Subcutaneous abdominal adipose tissue (tissue), 5 donors: ENCODE measurements at regions not wholly inside any gene's neighbourhood (a gene's known extent, or its start where the extent isn't known, plus 50 kb on each side); places are given as distances from the start of the nearest gene placed in this dataset.

Experiments used
- H3K27ac ChIP-seq: one replicate; pipeline ENCODE4 v1.7.0; 2013; ENCODE audit warnings: low read depth, mild to moderate bottlenecking, inconsistent platforms, low read length, moderate library complexity
- H3K27me3 ChIP-seq, 5 donors: one replicate each; pipeline ENCODE4 v1.7.0; 2013; ENCODE audit warnings: low read length in 5 of 5, inconsistent platforms in 1 of 5; ENCODE audit not compliant: control insufficient read depth in 5 of 5, insufficient read depth in 4 of 5
- H3K36me3 ChIP-seq, 5 donors: one replicate each; pipeline ENCODE4 v1.7.0; 2013; ENCODE audit warnings: low read length in 5 of 5; ENCODE audit not compliant: control insufficient read depth in 5 of 5, insufficient read depth in 5 of 5
- H3K4me1 ChIP-seq, 5 donors: one replicate each; pipeline ENCODE4 v1.7.0; 2013; ENCODE audit warnings: low read length in 5 of 5, mild to moderate bottlenecking in 3 of 5, moderate library complexity in 1 of 5; ENCODE audit not compliant: control insufficient read depth in 5 of 5, insufficient read depth in 5 of 5
- H3K4me3 ChIP-seq, 5 donors: one replicate each; pipeline ENCODE4 v1.7.0; 2013; ENCODE audit warnings: low read length in 5 of 5, low read depth in 1 of 5
- H3K9ac ChIP-seq, 5 donors: one replicate each; pipeline ENCODE4 v1.7.0; 2013; ENCODE audit warnings: low read length in 5 of 5, mild to moderate bottlenecking in 4 of 5, moderate library complexity in 3 of 5
- H3K9me3 ChIP-seq, 5 donors: one replicate each; pipeline ENCODE4 v1.7.0; 2013; ENCODE audit warnings: low read length in 5 of 5; ENCODE audit not compliant: control insufficient read depth in 5 of 5
- donor health status: healthy.
- donor health status: healthy.
- donor health status: healthy.
- donor health status: healthy.
- donor health status: healthy.

DNA sequence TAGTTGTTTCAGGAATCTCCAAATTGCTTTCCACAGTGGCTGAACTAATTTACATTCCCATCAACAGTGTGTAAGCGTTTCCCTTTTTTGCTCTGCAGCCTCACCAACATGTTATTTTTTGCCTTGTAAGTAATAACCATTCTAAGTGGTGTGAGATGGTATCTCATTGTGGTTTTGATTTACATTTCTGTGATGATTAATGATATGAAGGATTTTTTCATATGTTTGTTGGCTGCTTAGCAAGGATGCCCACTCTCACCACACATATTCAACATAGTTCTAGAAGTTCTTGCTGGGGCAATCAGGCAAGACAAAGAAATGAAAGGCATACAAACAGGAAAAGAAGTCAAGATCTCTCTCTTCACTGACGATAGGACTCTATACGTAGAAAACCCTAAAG, 472.4 kb downstream of the ZNF674 start:
- H3K36me3 ChIP-seq = no peaks in the 10 kb centered on the region
- no peak overlapping the region for H3K4me3 ChIP-seq
- H3K27ac ChIP-seq = no peak overlapping the region
- no peaks in the 10 kb centered on the region for H3K27me3 ChIP-seq
- H3K9me3 ChIP-seq = peaks cover 0 to 3% (median under 1%) of the 10 kb centered on the region in 5 donors
- no peaks in the 10 kb centered on the region for H3K4me1 ChIP-seq
- H3K9ac ChIP-seq = no peak overlapping the region

- H3K36me3 ChIP-seq = no peaks in the 10 kb centered on the region
- peaks cover 0 to 3% (median 3%) of the 10 kb centered on the region in 5 donors for H3K9me3 ChIP-seq
- H3K27ac ChIP-seq = no peak overlapping the region
- H3K9ac ChIP-seq = no peak overlapping the region
- no peaks in the 10 kb centered on the region for H3K4me1 ChIP-seq
- no peak overlapping the region for H3K4me3 ChIP-seq
- H3K27me3 ChIP-seq = no peaks in the 10 kb centered on the region
These were observed 472.8 kb downstream of the ZNF674 start for GRCh38 chrX:46072372-46072771.

DNA sequence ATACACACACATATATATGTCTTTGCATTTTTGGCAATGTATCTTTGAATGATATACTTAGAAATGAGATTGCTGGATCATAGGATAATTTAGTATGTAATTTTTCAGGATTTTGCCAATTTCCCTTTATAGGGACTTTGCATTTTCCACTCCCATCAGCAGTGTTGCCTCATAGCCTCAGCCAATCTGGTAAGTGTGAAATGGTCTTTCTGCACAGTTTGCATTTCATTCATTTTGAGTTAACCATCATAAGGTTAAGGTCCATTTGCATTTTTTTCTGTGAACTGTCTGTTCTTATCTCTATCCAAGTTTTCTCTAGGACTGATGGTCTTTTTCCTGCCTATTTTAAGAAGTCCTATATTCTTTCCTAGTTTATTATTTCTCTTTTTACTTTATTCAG, 474.8 kb downstream of the ZNF674 start:
- H3K4me3 ChIP-seq = no peak overlapping the region
- no peaks in the 10 kb centered on the region for H3K27me3 ChIP-seq
- peaks cover 0 to 6% (median 3%) of the 10 kb centered on the region in 5 donors for H3K9me3 ChIP-seq
- H3K9ac ChIP-seq = no peak overlapping the region
- no peak overlapping the region for H3K27ac ChIP-seq
- H3K4me1 ChIP-seq = no peaks in the 10 kb centered on the region
- H3K36me3 ChIP-seq = no peaks in the 10 kb centered on the region

DNA sequence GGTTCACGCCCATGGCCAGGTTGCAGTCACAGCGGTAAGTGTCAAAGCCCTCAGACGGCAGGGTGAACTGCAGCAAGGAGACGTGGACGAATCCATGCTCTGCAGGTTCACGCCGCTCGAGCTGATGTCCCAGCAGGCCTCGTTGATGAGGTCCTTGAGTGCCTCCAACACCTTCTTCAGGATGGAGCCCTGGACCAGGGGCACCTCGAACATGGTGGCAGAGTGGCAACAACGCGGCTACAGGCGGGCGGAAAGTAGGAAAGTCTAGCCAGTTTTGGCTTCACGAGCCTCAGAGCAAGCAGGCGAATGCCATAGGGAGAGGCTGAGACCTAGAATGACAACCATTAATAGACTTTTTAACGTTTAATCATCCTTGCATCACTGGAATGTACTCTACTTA, 485.9 kb downstream of the ZNF674 start:
- Histone ChIP-seq H3K27me3 (no peaks in the 10 kb centered on the region), H3K9ac (no peak overlapping the region), H3K4me3 (no peak overlapping the region), H3K4me1 (no peaks in the 10 kb centered on the region), H3K27ac (no peak overlapping the region), H3K9me3 (peaks cover 0 to 5% (median 4%) of the 10 kb centered on the region in 5 donors), H3K36me3 (no peaks in the 10 kb centered on the region)

DNA sequence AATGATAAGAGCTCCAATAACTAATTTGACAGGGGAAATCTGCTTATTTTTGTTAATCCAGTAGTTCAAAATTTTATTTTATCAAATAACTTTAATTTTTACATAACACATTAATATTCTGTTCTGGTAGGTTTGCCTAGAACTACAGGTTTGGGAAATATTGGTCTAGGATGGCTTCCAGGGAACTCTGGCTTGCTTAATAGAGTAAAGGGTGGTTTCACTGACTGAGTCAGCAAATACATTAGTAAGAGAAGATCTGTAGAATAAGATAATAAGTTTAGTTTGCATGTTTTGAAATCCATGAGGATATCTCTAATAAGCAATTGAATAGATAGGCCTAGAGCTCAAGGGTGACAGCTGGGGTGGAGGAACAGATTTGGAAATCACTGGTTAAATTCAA, 500.7 kb downstream of the ZNF674 start:
- no peaks in the 10 kb centered on the region for H3K4me1 ChIP-seq
- H3K9me3 ChIP-seq = peaks cover 8 to 25% (median 13%) of the 10 kb centered on the region in 5 donors
- H3K4me3 ChIP-seq = no peak overlapping the region
- H3K27ac ChIP-seq = no peak overlapping the region
- no peaks in the 10 kb centered on the region for H3K27me3 ChIP-seq
- H3K9ac ChIP-seq = no peak overlapping the region
- no peaks in the 10 kb centered on the region for H3K36me3 ChIP-seq

GRCh38 chrX:46040001-46040400, 505.2 kb downstream of the ZNF674 start:
- Histone ChIP-seq H3K9me3 (peaks cover 8 to 17% (median 13%) of the 10 kb centered on the region in 5 donors), H3K9ac (no peak overlapping the region), H3K27ac (no peak overlapping the region), H3K27me3 (no peaks in the 10 kb centered on the region), H3K36me3 (no peaks in the 10 kb centered on the region), H3K4me3 (no peak overlapping the region), H3K4me1 (no peaks in the 10 kb centered on the region)

DNA sequence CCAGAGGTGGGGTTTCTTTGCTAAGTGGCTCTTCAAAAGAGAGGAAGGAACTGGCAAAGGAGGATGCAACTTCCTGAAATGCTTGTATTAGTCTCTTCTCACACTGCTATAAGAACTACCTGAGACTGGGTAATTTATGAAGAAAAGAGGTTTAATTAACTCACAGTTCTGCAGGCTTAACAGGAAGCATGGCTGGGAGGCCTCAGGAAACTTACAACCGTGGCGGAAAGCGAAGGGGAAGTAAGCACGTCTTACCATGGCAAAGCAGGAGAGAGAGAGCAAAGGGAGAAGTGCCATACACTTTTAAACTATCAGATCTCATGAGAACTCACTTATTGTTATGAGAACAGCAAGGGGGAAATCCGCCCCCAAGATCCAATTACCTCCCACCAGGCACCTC, 505.7 kb downstream of the ZNF674 start:
- H3K9ac ChIP-seq = no peak overlapping the region
- H3K4me1 ChIP-seq = no peaks in the 10 kb centered on the region
- no peak overlapping the region for H3K4me3 ChIP-seq
- no peaks in the 10 kb centered on the region for H3K27me3 ChIP-seq
- peaks cover 8 to 17% (median 13%) of the 10 kb centered on the region in 5 donors for H3K9me3 ChIP-seq
- no peak overlapping the region for H3K27ac ChIP-seq
- H3K36me3 ChIP-seq = no peaks in the 10 kb centered on the region

DNA sequence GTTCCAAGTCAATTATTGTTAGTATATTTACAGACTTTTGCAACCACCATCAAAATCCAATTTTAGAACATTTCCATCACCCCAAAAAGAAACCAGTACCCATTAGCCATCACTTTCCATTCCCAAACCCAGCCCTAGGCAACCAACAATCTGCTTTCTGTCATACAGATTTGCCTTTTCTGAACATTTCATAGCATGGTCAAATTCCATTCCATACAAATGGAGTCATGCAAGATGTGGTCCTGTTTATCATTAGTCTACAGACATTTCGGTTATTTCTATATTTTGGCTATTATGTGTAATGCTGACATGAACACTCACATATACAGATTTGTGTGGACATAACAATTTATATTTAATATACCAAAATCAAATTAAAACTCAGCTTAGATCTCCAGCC, 508.7 kb downstream of the ZNF674 start:
- no peak overlapping the region for H3K27ac ChIP-seq
- H3K9ac ChIP-seq = no peak overlapping the region
- H3K4me3 ChIP-seq = no peak overlapping the region
- no peaks in the 10 kb centered on the region for H3K4me1 ChIP-seq
- no peaks in the 10 kb centered on the region for H3K36me3 ChIP-seq
- H3K27me3 ChIP-seq = no peaks in the 10 kb centered on the region
- peaks cover 6 to 13% (median 10%) of the 10 kb centered on the region in 5 donors for H3K9me3 ChIP-seq

DNA sequence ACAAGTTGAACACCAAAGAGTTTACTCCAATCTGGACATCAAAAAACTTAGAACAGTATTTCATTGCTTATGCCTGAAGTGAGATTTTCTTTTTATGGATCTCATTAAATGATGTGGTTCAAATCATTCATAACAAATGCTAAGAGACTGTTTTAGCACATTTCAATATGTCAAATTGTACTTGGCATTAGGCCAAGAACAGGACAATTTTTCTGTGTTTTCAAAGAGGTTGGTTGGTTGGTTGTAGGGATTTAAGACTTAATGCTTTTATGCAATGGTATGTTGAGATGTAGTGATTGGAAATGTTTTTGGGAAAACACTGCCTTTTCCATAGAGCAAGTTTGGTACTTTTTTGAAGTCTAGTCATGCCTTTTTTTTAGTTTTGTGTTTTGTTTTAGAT, 510.4 kb downstream of the ZNF674 start:
- peaks cover 0 to under 1% (median 0%) of the 10 kb centered on the region in 5 donors for H3K9me3 ChIP-seq
- no peak overlapping the region for H3K4me3 ChIP-seq
- no peaks in the 10 kb centered on the region for H3K4me1 ChIP-seq
- H3K9ac ChIP-seq = no peak overlapping the region
- no peaks in the 10 kb centered on the region for H3K36me3 ChIP-seq
- no peaks in the 10 kb centered on the region for H3K27me3 ChIP-seq
- no peak overlapping the region for H3K27ac ChIP-seq

DNA sequence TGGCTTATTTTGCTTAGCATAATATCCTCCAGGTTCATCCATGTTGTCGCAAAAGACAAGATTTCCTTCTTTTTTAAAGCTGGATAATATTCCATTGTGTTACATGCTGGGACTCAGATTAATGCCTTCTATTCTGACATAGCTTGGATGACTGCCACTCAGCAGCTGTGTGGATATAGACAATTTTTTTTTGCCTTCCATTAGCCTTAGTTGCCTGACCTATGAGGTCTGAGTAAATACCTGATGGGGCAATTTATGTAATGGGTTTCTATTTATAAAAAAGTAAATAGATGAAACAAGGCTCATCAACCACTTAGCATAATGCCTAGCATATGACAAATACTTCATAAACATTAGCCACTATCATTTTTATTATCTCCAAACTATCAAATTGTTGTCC, 515.4 kb downstream of the ZNF674 start:
- Histone ChIP-seq H3K4me3 (no peak overlapping the region), H3K9me3 (peaks cover 0 to 2% (median 1%) of the 10 kb centered on the region in 5 donors), H3K27me3 (peaks cover 0 to 3% (median 0%) of the 10 kb centered on the region in 5 donors), H3K27ac (no peak overlapping the region), H3K4me1 (no peaks in the 10 kb centered on the region), H3K9ac (no peak overlapping the region), H3K36me3 (no peaks in the 10 kb centered on the region)

DNA sequence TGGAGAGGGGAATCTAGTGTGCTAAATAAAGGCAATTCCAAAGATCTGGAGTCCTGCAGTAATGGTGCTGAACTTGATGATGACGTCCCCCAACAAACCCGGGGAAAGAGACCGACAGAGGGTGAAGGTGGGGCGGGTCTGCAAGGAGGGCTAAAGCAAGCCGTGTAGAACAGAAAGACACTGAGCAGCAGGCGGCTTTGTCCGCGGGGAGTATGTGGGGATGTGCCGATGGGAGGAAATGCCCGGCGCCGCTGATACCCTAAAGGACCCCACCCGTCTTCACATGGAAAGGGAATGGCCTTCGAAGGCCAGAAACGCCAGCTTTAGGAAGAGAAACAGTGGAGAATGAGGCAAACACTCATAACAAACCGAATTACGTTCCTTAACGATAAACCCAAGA, 528.9 kb downstream of the ZNF674 start:
- Histone ChIP-seq H3K36me3 (no peaks in the 10 kb centered on the region), H3K27ac (no peak overlapping the region), H3K9ac (no peak overlapping the region), H3K27me3 (peaks cover 0 to 4% (median 0%) of the 10 kb centered on the region in 5 donors), H3K4me3 (no peak overlapping the region), H3K9me3 (peaks cover 0 to 2% (median 0%) of the 10 kb centered on the region in 5 donors), H3K4me1 (no peaks in the 10 kb centered on the region)
